Suprapubic skin (tissue), 4 donors: ENCODE measurements at regions not wholly inside any gene's neighbourhood (a gene's known extent, or its start where the extent isn't known, plus 50 kb on each side); places are given as distances from the start of the nearest gene placed in this dataset.

Source experiments
- CTCF ChIP-seq, 2 donors: fragments of 200-600 bp in 1 of 2; fragments of 450-650 bp in 1 of 2; sonication (generic) in 1 of 2; IDR thresholded peaks; one replicate each; pipeline ENCODE4 v1.5.1; 2016 to 2019; ENCODE audit warnings: antibody characterized with exemption in 2 of 2, mild to moderate bottlenecking in 1 of 2, moderate library complexity in 1 of 2
- EP300 ChIP-seq: sonication (generic); formaldehyde crosslinking; IDR thresholded peaks from one replicate; pipeline ENCODE4 v1.6.1; 2017; ENCODE audit warnings: antibody characterized with exemption
- POLR2A ChIP-seq, 2 donors: fragments of 450-650 bp; IDR thresholded peaks; one replicate each; pipeline ENCODE4 v1.6.1; 2017; ENCODE audit warnings: antibody characterized with exemption in 2 of 2, mild to moderate bottlenecking in 2 of 2, moderate library complexity in 2 of 2
- POLR2AphosphoS5 ChIP-seq, 3 donors: sonication (generic); formaldehyde crosslinking; IDR thresholded peaks; one replicate each; pipeline ENCODE4 v1.6.1; 2017; ENCODE audit warnings: antibody characterized with exemption in 3 of 3

- TF ChIP-seq CTCF (IDR thresholded peaks at IDR 0.05) (no peak), EP300 (no peak), POLR2AphosphoS5 (IDR thresholded peaks at IDR 0.05) (no peak), POLR2A (IDR thresholded peaks at IDR 0.05) (no peak)
These were observed 399.9 kb upstream of the CNKSR2 start for GRCh38 chrX:20974326-20974725.
